Motor neuron (in vitro differentiated cells): ENCODE measurements at regions not wholly inside any gene's neighbourhood (a gene's known extent, or its start where the extent isn't known, plus 50 kb on each side); places are given as distances from the start of the nearest gene placed in this dataset.
"Not testable (repeated sequence)": the region's sequence is repeated elsewhere in the genome, so short reads cannot be mapped to it uniquely, and the experiment has no call there.

Experiments used
- ATAC-seq, 8 experiments: fragments of 200-7000 bp; cut with Tn5 transposase; replicated peaks in 6 of 8; 2 replicates each; pipeline ENCODE4 v1.8.0; 2021; ENCODE audit warnings: mild to moderate bottlenecking in 8 of 8, moderate library complexity in 8 of 8
- H3K27ac ChIP-seq, 2 donors: fragments of 250-450 bp; sonication (Bioruptor Pico); 2 replicates each; pipeline ENCODE4 v1.9.0; 2021; ENCODE audit warnings: antibody characterized with exemption in 2 of 2, mild to moderate bottlenecking in 2 of 2, moderate library complexity in 1 of 2
- H3K4me1 ChIP-seq, 2 donors: fragments of 250-450 bp; sonication (Bioruptor Pico); replicated peaks in 1 of 2; 2 replicates each; pipeline ENCODE4 v1.6.1; 2021; ENCODE audit warnings: antibody characterized with exemption in 2 of 2, mild to moderate bottlenecking in 2 of 2, moderate library complexity in 1 of 2
- H3K4me3 ChIP-seq, 5 donors: fragments of 250-450 bp; sonication (Bioruptor Pico); 2 replicates each; pipeline ENCODE4 v1.9.0; 2021; ENCODE audit warnings: antibody characterized with exemption in 5 of 5, mild to moderate bottlenecking in 5 of 5, moderate library complexity in 4 of 5
- WGBS, 10 experiments: fragments of 450-650 bp; shearing (Covaris generic); methylation state at CpG; one replicate each; pipeline ENCODE4 v1.0.0; 2022; 5-methylcytosine and 5-hydroxymethylcytosine counted together
- in situ Hi-C, 9 experiments: fragments of 400-800 bp; cut with MboI; loops; one replicate each; pipeline ENCODE4 v1.15.0; 2021; ENCODE audit warnings: low sequenced_read_pairs in 9 of 9, low pct_unique_long_range_greater_than_20kb in 2 of 9; ENCODE audit not compliant: unreplicated experiment in 9 of 9

DNA sequence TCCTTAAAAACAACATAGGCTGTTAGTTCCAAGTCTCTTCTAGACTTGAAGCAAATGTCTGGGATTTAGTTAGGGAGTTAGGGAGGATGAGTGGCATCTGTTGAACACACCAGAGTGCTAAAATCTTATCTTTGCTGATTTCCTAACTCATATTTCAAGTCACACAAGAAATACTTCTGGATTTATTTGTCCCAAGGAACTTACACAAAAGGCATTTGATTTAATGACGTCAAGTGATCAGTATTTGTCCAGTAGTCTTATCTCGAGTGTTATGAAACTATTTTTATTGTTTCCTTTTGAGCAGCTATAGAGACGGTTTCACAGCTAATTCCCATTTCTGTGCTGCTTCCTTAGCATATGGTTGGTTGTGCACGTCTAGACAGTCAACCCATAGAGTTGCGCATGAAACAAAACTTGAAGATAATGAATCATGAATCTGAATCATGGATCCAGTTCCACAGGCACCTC lies 140.5 kb upstream of the TUT7 start:
- Histone ChIP-seq H3K27ac (no peak overlapping the region), H3K4me1 (no peaks in the 10 kb centered on the region), H3K4me3 (no peak overlapping the region)
- whole genome bisulfite sequencing, 10 experiments, result 4 to 100% (median 58%) methylated on average over 1 to 5 of the region's 5 CpGs; no CpG with 5 or more reads in 2 of the 10 experiments
- peak in 3 of 8 experiments; percentile 78 to 97 (median 97) for ATAC-seq
- in situ Hi-C loops, result loop anchor here in 5 of 9 experiments (25.0 kb wide), 4 partner anchors 293 to 843 kb away; partner anchors contain the start of gene GAS1 (in 2 of the 5)

DNA sequence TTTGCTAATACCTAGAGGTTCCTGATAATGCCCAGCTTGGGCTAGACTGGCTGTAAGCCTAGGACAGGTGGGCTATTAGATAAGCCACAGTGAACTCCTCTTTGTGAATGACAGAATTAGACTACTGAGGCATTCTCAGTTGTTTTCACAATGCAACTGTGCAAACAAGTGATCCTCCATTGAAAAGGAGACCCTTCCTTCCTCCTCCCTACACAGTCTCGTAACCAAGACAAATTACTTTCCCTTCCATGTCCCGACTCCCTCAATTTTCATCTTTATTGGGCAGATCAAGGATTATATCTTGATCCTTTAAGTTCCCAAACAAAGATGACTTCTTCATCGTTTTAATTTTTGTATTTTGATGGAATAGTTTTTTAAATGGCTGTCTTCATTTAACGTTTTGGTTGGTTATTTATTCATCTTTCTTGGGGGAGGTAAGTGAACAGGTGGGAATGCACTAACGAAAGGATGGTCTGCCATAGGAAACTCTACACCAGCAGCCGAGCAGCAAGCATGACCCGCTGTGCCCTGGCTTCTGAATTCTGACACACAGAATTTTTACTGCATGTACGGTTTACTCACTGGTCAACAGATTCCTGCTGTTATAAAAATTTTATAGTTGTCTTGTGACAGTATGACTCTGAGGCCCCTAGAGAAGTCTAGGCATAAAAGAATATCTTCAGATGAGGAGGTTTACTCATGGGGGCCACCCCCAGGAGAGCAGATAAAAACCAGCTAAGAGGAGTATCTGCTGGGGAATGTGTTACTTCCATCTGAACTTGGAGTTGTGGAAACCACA lies 137.5 kb upstream of the TUT7 start:
- Histone ChIP-seq H3K4me3 (no peak overlapping the region), H3K4me1 (peaks cover 3 to 7% of the 10 kb centered on the region in 2 donors), H3K27ac (no peak overlapping the region)
- WGBS, 10 experiments, result 56 to 93% (median 87%) methylated on average over 1 to 8 of the region's 8 CpGs
- in situ Hi-C loops, result loop anchor here in 5 of 9 experiments (25.0 kb wide), 4 partner anchors 296 to 846 kb away; partner anchors contain the start of gene GAS1 (in 2 of the 5)
- no peak for ATAC-seq

DNA sequence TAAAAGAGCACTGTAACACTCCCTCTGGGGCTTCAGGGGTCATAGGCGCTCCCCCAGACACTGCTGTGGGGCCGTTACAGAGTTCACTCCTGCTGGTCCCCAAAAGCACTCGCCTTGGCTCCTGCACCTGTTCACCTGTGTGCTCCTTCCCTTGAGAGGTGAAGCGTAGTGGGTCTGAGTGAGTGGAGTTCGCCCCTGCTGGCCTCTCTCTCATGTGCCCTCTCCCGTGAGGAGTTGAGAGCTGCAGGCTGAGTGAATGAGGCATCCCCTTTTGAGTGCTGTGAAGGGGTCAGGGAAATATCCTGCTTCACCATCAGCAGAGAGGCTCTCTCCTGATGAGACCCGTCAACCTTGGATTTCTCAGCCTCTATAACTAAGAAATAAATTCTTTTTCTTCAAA lies 134.6 kb upstream of the TUT7 start:
- Histone ChIP-seq H3K27ac (no peak overlapping the region), H3K4me3 (no peak overlapping the region), H3K4me1 (peaks cover 3 to 7% of the 10 kb centered on the region in 2 donors)
- ATAC-seq, result no peak
- in situ Hi-C loops, result loop anchor here (5.0 to 25.0 kb wide), 6 partner anchors 299 to 849 kb away; partner anchors contain the start of gene GAS1 (in 2 of the 9)
- WGBS, 10 experiments, result 71 to 100% (median 83%) methylated on average over 1 to 4 of the region's 7 CpGs; no CpG with 5 or more reads in 4 of the 10 experiments

DNA sequence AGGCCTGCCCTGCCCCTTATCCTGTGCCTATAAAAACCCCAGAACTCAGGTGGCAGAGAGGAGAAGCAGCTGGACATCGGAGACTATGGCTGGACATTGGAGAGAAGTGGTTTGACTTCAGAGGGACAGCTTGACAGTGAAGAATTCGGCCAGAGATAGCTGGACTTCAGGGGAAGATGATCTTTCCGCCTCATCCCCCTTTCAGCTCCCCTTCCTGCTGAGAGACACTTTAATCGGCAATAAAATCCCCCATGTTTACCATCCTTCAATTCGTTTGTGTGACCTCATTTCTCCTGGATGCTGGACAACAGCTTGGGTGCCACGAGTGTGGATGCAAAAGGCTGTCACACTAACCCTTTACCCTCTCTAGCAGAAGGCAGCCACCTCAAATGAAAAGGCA lies 134.1 kb upstream of the TUT7 start:
- Histone ChIP-seq H3K27ac (no peak overlapping the region), H3K4me1 (peaks cover 3 to 7% of the 10 kb centered on the region in 2 donors), H3K4me3 (no peak overlapping the region)
- in situ Hi-C loops, result loop anchor here (5.0 to 25.0 kb wide), 6 partner anchors 299 to 849 kb away; partner anchors contain the start of gene GAS1 (in 2 of the 9)
- 61 to 100% (median 92%) methylated on average over 1 to 5 of the region's 6 CpGs; no CpG with 5 or more reads in 5 of the 10 experiments for WGBS, 10 experiments
- no peak for ATAC-seq

DNA sequence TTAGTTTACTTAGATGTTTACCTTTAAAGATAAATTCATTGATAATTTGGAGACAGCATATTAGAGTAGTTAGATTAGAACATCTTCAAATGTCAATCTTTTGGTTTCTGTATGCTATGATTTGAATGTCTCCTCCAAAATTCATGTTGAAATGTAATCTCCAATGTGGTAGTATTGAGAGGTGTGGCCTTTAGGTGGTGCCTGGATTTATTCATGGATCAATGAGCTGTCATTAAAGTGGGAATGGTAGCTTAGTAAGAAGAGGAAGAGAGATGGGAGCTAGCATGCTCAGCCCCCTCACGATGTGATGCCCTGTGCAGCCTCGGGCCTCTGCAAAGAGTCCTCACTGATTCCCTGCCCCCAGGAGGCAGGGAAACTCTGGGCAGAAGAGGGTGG lies 133.6 kb upstream of the TUT7 start:
- ATAC-seq, result peak in 3 of 8 experiments; percentile 18 to 65 (median 51)
- in situ Hi-C loops, result loop anchor here (5.0 to 25.0 kb wide), 6 partner anchors 299 to 849 kb away; partner anchors contain the start of gene GAS1 (in 2 of the 9)
- WGBS, 10 experiments, result 37 to 60% (median 59%) methylated on average over 1 to 2 of the region's 2 CpGs; no CpG with 5 or more reads in 7 of the 10 experiments
- Histone ChIP-seq H3K4me1 (peaks cover 3 to 7% of the 10 kb centered on the region in 2 donors), H3K27ac (no peak overlapping the region), H3K4me3 (no peak overlapping the region)

DNA sequence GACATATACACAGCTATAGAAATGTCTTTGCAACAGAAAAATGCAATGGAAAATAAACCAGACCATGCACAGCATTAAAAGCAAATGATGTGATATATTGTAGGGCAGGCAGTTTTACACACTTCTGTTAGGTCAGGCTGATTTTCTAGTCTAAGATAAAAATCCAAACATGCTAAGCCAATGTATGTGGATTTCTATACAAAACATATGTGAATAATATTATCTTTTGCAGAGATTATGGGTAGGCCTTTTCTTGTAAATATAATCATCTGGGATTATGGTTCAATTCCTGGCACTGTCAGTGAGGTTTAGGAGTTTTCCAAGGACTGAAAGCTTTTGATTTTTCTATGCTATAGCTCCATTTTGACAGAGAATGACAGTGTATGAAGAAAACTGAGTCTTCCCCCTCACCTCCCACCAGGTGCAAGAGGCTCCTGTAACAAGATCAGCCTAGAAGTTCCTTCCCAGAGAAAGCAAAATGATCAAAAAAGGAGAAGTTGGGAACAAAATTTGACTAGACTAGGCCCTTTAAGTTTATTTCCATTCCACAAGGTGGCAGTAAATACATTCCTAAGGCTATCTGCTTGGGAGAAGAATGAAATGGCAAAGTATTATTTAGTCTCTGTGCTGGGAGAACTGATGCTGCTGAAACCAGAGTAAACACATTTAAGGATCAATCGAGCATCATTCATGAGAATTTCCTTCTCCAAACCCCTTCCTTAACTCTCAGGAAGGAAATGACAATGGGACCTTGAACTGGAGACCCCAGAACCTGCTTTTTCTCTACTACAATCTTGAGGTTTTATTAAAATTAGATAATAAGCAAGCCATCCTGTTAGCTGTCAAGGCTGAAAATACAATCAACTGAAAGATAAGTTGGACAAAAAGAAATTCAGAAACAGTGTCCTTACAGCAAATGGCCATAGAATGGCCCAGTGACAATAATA lies 133.0 kb upstream of the TUT7 start:
- WGBS, 10 experiments, result 0% methylated on average over 1 of the region's 1 CpG; no CpG with 5 or more reads in 3 of the 10 experiments
- no peak overlapping the region for H3K27ac ChIP-seq
- peaks cover 3 to 7% of the 10 kb centered on the region in 2 donors for H3K4me1 ChIP-seq
- H3K4me3 ChIP-seq, result no peak overlapping the region
- ATAC-seq, result peak; percentile 61 to 79 (median 72)
- in situ Hi-C loops, result loop anchor here (5.0 to 25.0 kb wide), 6 partner anchors 300 to 850 kb away; partner anchors contain the start of gene GAS1 (in 2 of the 9)

DNA sequence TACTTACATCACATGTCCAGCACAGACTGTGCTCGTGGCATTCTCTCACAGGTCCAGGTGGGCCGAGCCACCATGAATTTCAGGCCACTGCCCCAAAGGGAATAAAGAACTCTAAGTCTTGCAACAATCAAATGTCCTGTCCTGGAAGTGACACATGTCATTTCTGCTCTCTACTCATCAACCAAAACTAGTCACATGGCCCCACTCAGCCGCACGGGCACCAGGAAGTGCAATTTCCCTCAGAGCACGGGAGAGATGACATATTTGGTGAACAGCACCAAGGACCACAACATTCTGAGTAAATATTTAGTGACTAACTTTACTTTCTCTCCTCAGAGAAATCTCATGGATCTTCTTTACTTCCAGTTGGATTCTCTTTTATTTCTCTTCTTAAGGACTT lies 131.1 kb upstream of the TUT7 start:
- Histone ChIP-seq H3K27ac (no peak overlapping the region), H3K4me1 (peaks cover 3 to 7% of the 10 kb centered on the region in 2 donors), H3K4me3 (no peak overlapping the region)
- ATAC-seq, result no peak
- in situ Hi-C loops, result loop anchor here (5.0 to 25.0 kb wide), 6 partner anchors 302 to 852 kb away; partner anchors contain the start of gene GAS1 (in 2 of the 9)
- 45 to 94% (median 85%) methylated on average over 2 to 5 of the region's 5 CpGs; no CpG with 5 or more reads in 1 of the 10 experiments for WGBS, 10 experiments

DNA sequence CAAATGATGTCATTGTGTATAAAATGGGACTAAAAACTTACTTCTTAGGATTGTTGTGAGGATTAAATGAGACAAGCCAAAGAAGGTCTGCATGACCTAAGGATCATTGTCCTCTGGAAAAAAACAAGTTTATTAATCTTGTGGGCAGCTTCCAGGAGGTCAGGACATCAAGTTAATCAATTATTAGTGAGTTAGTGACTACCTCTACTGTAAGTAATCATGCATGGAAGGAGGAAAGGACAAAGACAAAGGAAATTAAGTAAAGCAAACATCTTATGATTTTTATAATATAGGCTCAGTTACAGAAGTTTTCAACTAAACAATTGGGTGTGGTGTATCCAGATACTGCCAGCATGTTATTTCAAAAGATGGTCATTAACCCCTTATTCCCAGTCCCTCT lies 129.3 kb upstream of the TUT7 start:
- Histone ChIP-seq H3K4me1 (peaks cover 3 to 7% of the 10 kb centered on the region in 2 donors), H3K27ac (no peak overlapping the region), H3K4me3 (no peak overlapping the region)
- in situ Hi-C loops, result loop anchor here in 8 of 9 experiments (10.0 to 25.0 kb wide), 5 partner anchors 304 to 854 kb away; partner anchors contain the start of gene GAS1 (in 2 of the 8)
- no peak for ATAC-seq

DNA sequence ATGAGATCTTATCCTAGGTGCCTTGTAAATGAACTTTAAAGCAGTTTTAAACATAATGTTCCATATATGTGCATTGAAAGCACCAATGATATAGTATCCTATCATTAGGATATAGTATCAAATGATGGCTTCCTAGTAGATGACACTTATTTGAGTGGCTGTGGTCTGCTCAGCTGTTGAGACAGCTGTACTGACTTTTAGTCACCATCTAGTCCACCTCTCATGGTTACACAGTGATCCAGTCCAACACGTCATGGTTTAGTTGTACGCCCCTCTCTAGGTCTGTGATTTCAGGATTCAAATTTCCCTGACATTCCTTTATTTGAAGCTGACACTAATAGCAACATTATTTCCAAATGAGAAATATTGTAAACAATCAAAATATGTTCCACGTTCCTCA lies 127.3 kb upstream of the TUT7 start:
- 60 to 100% (median 80%) methylated on average over 1 to 3 of the region's 3 CpGs; no CpG with 5 or more reads in 3 of the 10 experiments for WGBS, 10 experiments
- no peak overlapping the region for H3K27ac ChIP-seq
- in situ Hi-C loops, result loop anchor here in 8 of 9 experiments (10.0 to 25.0 kb wide), 5 partner anchors 306 to 856 kb away; partner anchors contain the start of gene GAS1 (in 2 of the 8)
- ATAC-seq, result no peak
- H3K4me1 ChIP-seq, result no peaks in the 10 kb centered on the region
- no peak overlapping the region for H3K4me3 ChIP-seq

DNA sequence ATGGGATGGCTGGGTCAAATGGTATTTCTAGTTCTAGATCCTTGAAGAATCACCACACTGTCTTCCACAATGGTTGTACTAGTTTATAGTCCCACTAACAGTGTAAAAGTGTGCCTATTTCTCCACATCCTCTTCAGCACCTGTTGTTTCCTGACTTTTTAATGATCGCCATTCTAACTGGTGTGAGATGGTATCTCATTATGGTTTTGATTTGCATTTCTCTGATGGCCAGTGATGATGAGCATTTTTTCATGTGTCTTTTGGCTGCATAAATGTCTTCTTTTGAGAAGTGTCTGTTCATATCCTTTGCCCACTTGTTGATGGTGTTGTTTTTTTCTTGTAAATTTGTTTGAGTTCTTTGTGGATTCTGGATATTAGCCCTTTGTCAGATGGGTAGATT lies 121.0 kb upstream of the TUT7 start:
- no CpG with 5 or more reads among the region's 1 CpG for WGBS, 10 experiments
- in situ Hi-C loops, result loop anchor here in 5 of 9 experiments (25.0 kb wide), 4 partner anchors 312 to 862 kb away; partner anchors contain the start of gene GAS1 (in 2 of the 5)

DNA sequence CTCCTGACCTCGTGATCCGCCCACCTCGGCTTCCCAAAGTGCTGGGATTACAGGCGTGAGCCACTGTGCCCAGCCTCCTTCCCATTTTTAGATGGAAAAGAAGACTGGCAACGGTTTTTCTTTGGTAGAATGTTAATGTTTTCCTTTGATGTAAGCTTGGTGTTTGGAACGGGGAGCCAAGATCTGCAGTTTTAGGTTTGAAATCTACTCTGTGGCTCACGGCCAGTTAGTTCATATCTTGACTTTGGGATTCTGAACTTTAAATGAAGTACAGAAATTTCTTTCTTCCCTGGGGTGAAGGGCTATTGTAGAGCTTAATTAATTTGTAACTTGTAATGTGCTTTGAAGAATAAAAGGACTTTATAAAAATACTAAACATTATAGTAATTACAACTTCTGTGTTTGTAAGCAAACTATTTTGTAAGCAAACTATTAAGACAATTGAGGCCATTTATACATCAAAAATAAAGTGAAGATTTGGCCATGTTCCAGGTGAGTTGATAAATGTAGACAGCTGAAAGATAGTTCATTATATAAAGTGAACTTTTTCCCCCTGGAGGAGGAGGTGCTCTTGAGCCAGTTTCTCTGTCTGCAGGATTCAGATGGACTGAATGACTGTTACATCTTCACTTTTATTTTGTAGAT lies 117.1 kb upstream of the TUT7 start:
- H3K27ac ChIP-seq, result no peak overlapping the region
- WGBS, 10 experiments, result 40 to 100% (median 75%) methylated on average over 1 to 6 of the region's 7 CpGs; no CpG with 5 or more reads in 2 of the 10 experiments
- H3K4me1 ChIP-seq, result no peaks in the 10 kb centered on the region
- no peak for ATAC-seq
- no peak overlapping the region for H3K4me3 ChIP-seq
- in situ Hi-C loops, result no loop called here

More for the DNA sequence above, 121.0 kb upstream of the TUT7 start:
- H3K27ac ChIP-seq, H3K4me3 ChIP-seq, H3K4me1 ChIP-seq, ATAC-seq: not testable (repeated sequence)

DNA sequence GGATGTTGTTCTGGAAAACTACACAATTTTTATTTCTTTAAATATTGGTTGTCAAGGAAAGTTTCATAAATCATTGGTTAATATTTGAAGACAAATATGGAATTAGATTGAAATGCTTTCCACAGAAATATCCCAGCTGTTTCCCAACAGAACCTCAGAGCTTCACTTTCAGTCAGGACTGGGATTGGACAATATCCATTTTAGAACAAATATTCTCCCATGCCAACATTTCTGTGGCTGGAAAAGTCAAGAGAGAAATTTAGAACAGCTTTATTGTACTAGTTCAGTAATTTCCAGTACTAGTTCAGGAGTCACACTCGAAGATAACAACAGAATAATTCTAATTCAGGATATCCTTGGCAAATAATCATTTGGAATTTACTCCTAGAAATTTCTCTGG lies 116.1 kb upstream of the TUT7 start:
- no peak overlapping the region for H3K27ac ChIP-seq
- in situ Hi-C loops, result no loop called here
- 0 to 100% (median 60%) methylated on average over 1 of the region's 1 CpG; no CpG with 5 or more reads in 3 of the 10 experiments for WGBS, 10 experiments
- ATAC-seq, result no peak
- H3K4me1 ChIP-seq, result no peaks in the 10 kb centered on the region
- no peak overlapping the region for H3K4me3 ChIP-seq
